ENCODE measurements at regions not wholly inside any gene's neighbourhood (a gene's known extent, or its start where the extent isn't known, plus 50 kb on each side); places are given as distances from the start of the nearest gene placed in this dataset.

DNA sequence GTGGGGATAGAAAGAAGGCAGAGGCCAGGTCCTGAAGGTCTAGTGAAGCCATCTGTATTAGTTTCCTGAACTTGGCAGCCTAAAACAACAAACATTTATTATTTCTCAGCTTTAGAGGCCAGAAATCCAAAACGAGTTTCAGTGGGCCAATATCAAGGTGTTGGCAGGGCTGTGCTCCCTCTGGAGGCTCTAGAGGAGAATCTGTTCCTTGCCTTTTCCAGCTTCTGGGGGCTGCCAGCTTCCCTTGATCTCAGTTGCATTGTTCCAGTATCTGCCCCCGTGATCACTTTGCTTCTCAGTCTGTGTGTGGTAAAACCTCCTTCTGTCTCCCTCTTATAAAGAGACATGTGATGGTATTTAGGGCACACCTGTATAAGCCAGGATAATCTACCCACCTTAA, 82.4 kb downstream of the MAFB start:
- H3K27ac ChIP-seq (ENCODE audit: low read depth, low read length) = no peak overlapping the region
- H4K20me1 ChIP-seq (ENCODE audit: insufficient read depth, low read length) = no peaks in the 10 kb centered on the region
- TF ChIP-seq, protein P1, sequence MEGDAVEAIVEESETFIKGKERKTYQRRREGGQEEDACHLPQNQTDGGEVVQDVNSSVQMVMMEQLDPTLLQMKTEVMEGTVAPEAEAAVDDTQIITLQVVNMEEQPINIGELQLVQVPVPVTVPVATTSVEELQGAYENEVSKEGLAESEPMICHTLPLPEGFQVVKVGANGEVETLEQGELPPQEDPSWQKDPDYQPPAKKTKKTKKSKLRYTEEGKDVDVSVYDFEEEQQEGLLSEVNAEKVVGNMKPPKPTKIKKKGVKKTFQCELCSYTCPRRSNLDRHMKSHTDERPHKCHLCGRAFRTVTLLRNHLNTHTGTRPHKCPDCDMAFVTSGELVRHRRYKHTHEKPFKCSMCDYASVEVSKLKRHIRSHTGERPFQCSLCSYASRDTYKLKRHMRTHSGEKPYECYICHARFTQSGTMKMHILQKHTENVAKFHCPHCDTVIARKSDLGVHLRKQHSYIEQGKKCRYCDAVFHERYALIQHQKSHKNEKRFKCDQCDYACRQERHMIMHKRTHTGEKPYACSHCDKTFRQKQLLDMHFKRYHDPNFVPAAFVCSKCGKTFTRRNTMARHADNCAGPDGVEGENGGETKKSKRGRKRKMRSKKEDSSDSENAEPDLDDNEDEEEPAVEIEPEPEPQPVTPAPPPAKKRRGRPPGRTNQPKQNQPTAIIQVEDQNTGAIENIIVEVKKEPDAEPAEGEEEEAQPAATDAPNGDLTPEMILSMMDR (IDR thresholded peaks at IDR 0.05; ENCODE audit: extremely low read depth, low read depth, low read length) = no peak
- H3K9me3 ChIP-seq (ENCODE audit: low read depth, low read length) = no peaks in the 10 kb centered on the region
- DNase-seq (ENCODE audit: insufficient read length, low spot score, missing footprints) = no peak
- no peaks in the 10 kb centered on the region for H3K36me3 ChIP-seq (ENCODE audit: insufficient read depth, low read length)
- H2AFZ ChIP-seq (ENCODE audit: low read length) = no peak overlapping the region
- no peaks in the 10 kb centered on the region for H3K4me1 ChIP-seq (ENCODE audit: insufficient read depth, low read length)
- no peak overlapping the region for H3K4me2 ChIP-seq (ENCODE audit: insufficient read depth, low read length)
- H3K27me3 ChIP-seq (ENCODE audit: insufficient read depth, low read length) = peaks cover 4% of the 10 kb centered on the region
- no peaks in the 10 kb centered on the region for H3K79me2 ChIP-seq (ENCODE audit: insufficient read depth, low read length)
- no peak overlapping the region for H3K4me3 ChIP-seq (ENCODE audit: insufficient read depth, low read length)

DNA sequence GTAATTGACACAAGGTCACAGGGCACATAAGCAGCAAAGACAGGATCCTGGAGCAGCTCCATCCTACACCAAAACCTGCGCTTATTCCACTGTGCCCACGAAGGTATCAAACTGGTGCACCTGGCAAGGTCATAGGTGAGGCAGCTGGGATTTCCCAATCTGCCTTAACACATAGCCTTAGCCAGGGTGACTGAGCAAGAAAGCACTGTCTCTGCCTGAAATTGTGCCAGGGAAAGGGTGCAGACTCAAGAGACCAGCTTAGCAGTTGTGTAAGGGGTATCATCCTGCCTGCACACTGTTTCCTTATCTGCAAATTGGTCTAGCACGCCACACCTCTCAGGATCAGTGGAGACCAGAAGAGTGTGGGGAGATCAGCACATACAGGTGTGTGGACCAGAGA, 82.8 kb downstream of the MAFB start:
- Histone ChIP-seq H3K4me3 (ENCODE audit: insufficient read depth, low read length) (no peak overlapping the region), H3K27me3 (ENCODE audit: insufficient read depth, low read length) (peaks cover 4% of the 10 kb centered on the region), H3K27ac (ENCODE audit: low read depth, low read length) (no peak overlapping the region), H3K4me2 (ENCODE audit: insufficient read depth, low read length) (no peak overlapping the region), H4K20me1 (ENCODE audit: insufficient read depth, low read length) (no peaks in the 10 kb centered on the region), H3K4me1 (ENCODE audit: insufficient read depth, low read length) (no peaks in the 10 kb centered on the region), H3K36me3 (ENCODE audit: insufficient read depth, low read length) (no peaks in the 10 kb centered on the region), H2AFZ (ENCODE audit: low read length) (no peak overlapping the region), H3K79me2 (ENCODE audit: insufficient read depth, low read length) (no peaks in the 10 kb centered on the region), H3K9me3 (ENCODE audit: low read depth, low read length) (no peaks in the 10 kb centered on the region)
- DNase-seq (ENCODE audit: insufficient read length, low spot score, missing footprints) = no peak
- TF ChIP-seq, protein P1 (IDR thresholded peaks at IDR 0.05; ENCODE audit: extremely low read depth, low read depth, low read length) = no peak

DNA sequence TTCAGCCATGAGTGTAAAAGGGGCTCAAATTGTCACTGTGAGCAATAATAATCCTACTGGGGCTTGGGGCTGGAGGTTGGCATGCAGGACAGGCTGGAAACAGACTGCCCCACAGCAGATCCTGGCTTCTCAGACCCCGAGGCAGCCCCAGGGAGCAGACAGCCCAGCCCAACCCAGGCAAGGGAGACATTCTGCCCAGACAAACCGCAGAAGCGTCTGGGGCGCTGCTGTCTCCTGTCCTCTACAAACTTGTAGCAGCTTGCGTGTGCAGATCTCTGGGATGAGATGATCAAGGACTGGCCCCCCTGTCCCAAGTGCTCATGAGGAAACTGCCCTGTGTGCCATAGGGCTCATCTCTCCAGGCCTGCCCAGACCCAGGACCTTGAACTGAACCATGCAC, 84.6 kb downstream of the MAFB start:
- TF ChIP-seq, protein P1 (IDR thresholded peaks at IDR 0.05; ENCODE audit: extremely low read depth, low read depth, low read length) = no peak

DNA sequence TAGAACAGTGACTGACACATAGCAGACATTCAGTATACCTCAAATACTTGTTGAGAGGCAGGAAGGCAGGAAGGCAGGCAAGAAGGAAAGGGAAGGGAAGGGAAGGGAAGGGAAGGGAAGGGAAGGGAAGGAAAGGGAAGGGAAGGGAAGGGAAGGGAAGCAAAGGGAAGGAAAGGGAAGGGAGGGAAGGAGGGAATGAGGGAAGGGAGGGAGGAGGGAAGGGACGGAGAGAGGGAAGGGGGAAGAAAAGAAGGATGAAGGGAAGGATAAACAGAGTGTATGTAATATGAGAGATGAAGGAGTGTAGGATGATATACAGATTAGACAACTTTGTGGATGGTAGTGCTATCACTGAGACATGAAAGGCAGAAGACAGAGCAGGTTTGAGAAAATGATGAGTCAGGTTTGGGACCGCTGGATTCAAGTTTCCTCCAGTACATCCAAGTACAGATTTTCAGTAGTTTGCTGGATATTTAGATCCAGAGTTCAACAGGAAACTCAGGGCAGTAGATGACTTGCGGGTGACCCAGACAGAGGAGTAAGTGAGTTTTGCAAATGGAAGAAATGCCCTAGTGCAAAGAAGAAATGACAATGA, 85.9 kb downstream of the MAFB start:
- H3K27me3 ChIP-seq (ENCODE audit: insufficient read depth, low read length) = peaks cover 4% of the 10 kb centered on the region
- TF ChIP-seq, protein P1 (IDR thresholded peaks at IDR 0.05; ENCODE audit: extremely low read depth, low read depth, low read length) = no peak

More for the DNA sequence above, 84.6 kb downstream of the MAFB start:
- H3K27ac ChIP-seq (ENCODE audit: low read depth, low read length) = no peak overlapping the region
- H4K20me1 ChIP-seq (ENCODE audit: insufficient read depth, low read length) = no peaks in the 10 kb centered on the region
- no peak overlapping the region for H2AFZ ChIP-seq (ENCODE audit: low read length)
- H3K4me1 ChIP-seq (ENCODE audit: insufficient read depth, low read length) = no peaks in the 10 kb centered on the region
- peaks cover 4% of the 10 kb centered on the region for H3K27me3 ChIP-seq (ENCODE audit: insufficient read depth, low read length)
- H3K4me2 ChIP-seq (ENCODE audit: insufficient read depth, low read length) = no peak overlapping the region
- H3K4me3 ChIP-seq (ENCODE audit: insufficient read depth, low read length) = no peak overlapping the region
- no peaks in the 10 kb centered on the region for H3K79me2 ChIP-seq (ENCODE audit: insufficient read depth, low read length)
- H3K36me3 ChIP-seq (ENCODE audit: insufficient read depth, low read length) = no peaks in the 10 kb centered on the region
- DNase-seq (ENCODE audit: insufficient read length, low spot score, missing footprints) = no peak
- H3K9me3 ChIP-seq (ENCODE audit: low read depth, low read length) = no peaks in the 10 kb centered on the region

More for the DNA sequence above, 85.9 kb downstream of the MAFB start:
- H3K27ac ChIP-seq (ENCODE audit: low read depth, low read length) = no peak overlapping the region
- no peaks in the 10 kb centered on the region for H3K9me3 ChIP-seq (ENCODE audit: low read depth, low read length)
- no peaks in the 10 kb centered on the region for H3K36me3 ChIP-seq (ENCODE audit: insufficient read depth, low read length)
- H3K79me2 ChIP-seq (ENCODE audit: insufficient read depth, low read length) = no peaks in the 10 kb centered on the region
- no peak overlapping the region for H3K4me3 ChIP-seq (ENCODE audit: insufficient read depth, low read length)
- H3K4me2 ChIP-seq (ENCODE audit: insufficient read depth, low read length) = no peak overlapping the region
- no peak overlapping the region for H2AFZ ChIP-seq (ENCODE audit: low read length)
- no peaks in the 10 kb centered on the region for H4K20me1 ChIP-seq (ENCODE audit: insufficient read depth, low read length)
- no peak for DNase-seq (ENCODE audit: insufficient read length, low spot score, missing footprints)
- H3K4me1 ChIP-seq (ENCODE audit: insufficient read depth, low read length) = no peaks in the 10 kb centered on the region
